ENCODE measurements at regions not wholly inside any gene's neighbourhood (a gene's known extent, or its start where the extent isn't known, plus 50 kb on each side); places are given as distances from the start of the nearest gene placed in this dataset.

DNA sequence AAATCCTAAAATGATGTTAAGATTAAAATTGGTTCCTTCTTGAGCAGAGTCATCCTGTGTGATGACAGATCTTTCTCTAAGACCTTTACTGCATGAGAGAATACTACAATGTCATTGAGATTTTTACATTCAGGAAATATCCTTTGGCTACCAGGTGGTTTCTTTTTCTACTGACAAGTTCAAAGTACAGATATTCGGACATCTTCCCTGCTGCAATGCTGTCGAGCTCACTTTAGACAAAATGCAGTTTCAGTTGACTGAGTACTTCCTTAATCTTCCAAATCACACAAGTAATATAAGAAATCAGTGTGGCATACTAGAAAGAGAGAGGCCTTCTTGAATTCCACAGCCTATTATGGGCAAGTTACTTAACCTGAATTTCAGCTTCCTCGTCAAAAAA, 207.9 kb upstream of the ACVR2A start:
- DNase-seq (ENCODE audit: low read depth): no peak

DNA sequence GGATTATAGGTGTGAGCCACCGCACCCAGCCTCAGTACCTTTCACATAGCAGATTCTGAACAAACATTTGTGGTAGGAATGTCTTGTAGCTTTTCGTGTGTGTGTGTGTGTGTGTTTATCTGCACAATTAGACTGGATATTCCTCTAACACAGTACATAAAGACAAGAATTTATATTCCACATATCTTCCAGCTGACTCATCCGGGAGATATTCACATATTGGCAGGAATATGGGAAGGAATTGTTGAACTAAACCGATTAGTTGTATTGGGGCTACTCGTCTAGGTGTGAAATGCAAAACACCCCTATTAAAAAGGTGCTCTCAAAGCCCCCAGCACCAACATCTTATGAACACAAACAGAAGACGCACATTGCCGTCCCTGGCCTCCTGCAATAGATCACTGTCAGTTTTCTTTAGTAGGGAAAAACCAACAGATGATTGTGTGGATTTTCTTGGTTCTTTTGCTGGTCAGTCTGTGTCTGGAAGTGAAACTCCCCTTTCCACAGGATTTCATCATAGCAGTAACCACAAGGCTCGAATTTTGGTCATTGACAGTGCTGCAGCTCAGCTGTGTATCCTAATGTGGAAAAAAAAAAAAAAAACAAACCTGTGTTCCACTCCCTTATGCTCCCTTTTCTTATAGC, 208.5 kb upstream of the ACVR2A start:
- TF ChIP-seq, protein P1, sequence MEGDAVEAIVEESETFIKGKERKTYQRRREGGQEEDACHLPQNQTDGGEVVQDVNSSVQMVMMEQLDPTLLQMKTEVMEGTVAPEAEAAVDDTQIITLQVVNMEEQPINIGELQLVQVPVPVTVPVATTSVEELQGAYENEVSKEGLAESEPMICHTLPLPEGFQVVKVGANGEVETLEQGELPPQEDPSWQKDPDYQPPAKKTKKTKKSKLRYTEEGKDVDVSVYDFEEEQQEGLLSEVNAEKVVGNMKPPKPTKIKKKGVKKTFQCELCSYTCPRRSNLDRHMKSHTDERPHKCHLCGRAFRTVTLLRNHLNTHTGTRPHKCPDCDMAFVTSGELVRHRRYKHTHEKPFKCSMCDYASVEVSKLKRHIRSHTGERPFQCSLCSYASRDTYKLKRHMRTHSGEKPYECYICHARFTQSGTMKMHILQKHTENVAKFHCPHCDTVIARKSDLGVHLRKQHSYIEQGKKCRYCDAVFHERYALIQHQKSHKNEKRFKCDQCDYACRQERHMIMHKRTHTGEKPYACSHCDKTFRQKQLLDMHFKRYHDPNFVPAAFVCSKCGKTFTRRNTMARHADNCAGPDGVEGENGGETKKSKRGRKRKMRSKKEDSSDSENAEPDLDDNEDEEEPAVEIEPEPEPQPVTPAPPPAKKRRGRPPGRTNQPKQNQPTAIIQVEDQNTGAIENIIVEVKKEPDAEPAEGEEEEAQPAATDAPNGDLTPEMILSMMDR (IDR thresholded peaks at IDR 0.05; ENCODE audit: control insufficient read depth, extremely low read depth, insufficient read depth): no peak
- no peak for DNase-seq (ENCODE audit: low read depth)
- H3K4me3 ChIP-seq (ENCODE audit: low read depth, low read length): no peak overlapping the region

More for the DNA sequence above, 207.9 kb upstream of the ACVR2A start:
- H3K4me3 ChIP-seq (ENCODE audit: low read depth, low read length): no peak overlapping the region
- TF ChIP-seq, protein P1 (IDR thresholded peaks at IDR 0.05; ENCODE audit: control insufficient read depth, extremely low read depth, insufficient read depth): no peak

DNA sequence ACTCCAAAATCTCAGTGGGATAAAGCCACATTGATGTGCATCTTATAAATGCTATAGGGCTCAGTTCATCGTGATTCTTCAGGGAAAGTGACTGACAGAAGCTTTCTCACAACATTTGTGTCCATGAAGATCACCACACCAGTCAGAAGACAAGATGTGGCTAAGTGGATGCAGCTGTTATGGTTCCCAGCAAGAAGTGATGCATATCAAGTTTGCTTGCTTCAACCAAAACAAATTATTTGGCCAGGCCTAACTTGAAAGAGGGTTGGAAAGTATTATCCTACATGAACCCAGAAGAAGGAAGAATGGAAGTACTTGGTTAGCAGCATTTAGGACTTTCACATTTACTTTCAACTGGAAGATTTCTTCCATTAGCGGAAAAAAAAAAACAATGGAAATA, 210.0 kb upstream of the ACVR2A start:
- DNase-seq (ENCODE audit: low read depth): no peak
- no peak overlapping the region for H3K4me3 ChIP-seq (ENCODE audit: low read depth, low read length)
- TF ChIP-seq, protein P1 (IDR thresholded peaks at IDR 0.05; ENCODE audit: control insufficient read depth, extremely low read depth, insufficient read depth): no peak

DNA sequence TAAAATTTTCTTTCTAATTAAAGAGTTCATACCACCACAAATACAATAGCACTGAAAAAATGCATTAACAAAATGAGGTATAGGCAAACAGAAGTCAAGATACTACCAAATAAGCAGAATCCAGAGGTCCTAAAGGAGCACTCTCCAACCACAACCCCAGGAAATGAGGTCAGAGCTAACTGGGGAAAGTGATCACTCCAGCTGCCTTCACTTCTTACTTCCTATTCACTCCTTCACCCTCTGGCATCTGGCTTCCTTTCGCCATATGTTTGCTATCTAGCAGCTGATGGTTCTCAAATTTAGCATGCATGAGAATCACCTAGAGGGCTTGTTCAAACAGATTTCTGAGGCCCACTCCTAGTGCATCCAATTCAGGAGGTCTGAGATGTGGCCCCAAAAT, 212.6 kb upstream of the ACVR2A start:
- H3K4me3 ChIP-seq (ENCODE audit: low read depth, low read length): no peak overlapping the region
- TF ChIP-seq, protein P1 (IDR thresholded peaks at IDR 0.05; ENCODE audit: control insufficient read depth, extremely low read depth, insufficient read depth): no peak
- no peak for DNase-seq (ENCODE audit: low read depth)

DNA sequence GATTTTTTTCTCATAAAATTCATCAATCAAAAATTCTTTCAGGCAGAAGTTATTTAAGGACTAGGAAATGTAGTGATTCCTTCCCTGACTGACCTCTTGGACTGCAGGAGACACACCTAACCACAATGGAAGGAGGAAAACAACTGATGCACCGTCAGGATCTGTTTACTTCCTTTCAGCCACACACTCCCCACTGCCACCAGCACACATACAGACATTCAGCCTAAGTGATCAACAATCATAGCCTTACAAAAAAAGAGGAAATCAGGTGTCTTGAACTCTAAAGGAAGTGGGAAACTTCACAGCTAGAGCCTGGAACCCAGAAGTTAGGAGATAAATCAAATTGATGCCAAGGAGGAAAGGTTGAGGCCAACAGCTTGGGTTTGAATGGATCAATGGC, 213.5 kb upstream of the ACVR2A start:
- TF ChIP-seq, protein P1 (IDR thresholded peaks at IDR 0.05; ENCODE audit: control insufficient read depth, extremely low read depth, insufficient read depth): no peak
- no peak for DNase-seq (ENCODE audit: low read depth)

DNA sequence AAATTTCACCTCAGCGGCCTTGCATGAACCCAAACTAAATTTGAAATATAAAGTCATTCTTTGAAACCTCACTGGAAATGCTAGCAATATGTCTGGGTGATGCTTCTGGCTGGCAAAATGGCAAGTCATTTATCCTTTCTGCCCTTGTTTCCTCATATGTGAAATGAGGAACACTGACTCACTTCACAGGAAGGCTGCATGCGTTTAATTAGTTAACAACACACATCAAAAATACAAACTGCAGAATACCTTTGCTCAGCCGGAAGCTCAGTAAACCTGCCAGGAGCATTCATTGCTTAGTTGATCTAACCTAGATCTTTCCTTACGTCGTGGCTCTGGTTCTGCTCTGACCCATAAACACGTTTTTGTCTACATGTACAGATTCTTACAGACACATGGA, 214.2 kb upstream of the ACVR2A start:
- H3K4me3 ChIP-seq (ENCODE audit: low read depth, low read length): no peak overlapping the region
- TF ChIP-seq, protein P1 (IDR thresholded peaks at IDR 0.05; ENCODE audit: control insufficient read depth, extremely low read depth, insufficient read depth): no peak
- DNase-seq (ENCODE audit: low read depth): no peak

More for the DNA sequence above, 213.5 kb upstream of the ACVR2A start:
- no peak overlapping the region for H3K4me3 ChIP-seq (ENCODE audit: low read depth, low read length)

DNA sequence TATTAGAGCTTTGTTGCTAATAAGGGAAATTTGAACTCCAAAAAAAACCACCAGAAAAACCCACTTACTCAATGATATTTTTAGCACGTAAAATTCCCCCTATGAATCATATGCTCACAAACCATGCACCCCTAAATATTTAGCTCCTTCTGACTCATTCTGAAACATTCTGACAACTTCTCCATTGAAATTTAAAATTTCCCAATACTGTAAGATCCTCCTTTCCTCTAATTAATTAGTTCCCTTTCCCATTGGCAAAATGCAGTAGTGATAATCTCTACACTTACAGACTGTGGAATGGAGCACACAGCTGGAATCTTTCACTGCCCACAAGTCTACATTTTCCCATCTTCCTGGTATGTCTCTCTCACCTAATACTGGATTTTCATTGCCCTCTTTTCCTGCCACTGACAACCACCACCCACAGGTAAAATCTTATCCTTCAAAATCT, 215.8 kb upstream of the ACVR2A start:
- no peak for DNase-seq (ENCODE audit: low read depth)
- TF ChIP-seq, protein P1 (IDR thresholded peaks at IDR 0.05; ENCODE audit: control insufficient read depth, extremely low read depth, insufficient read depth): no peak

More for the DNA sequence above, 215.8 kb upstream of the ACVR2A start:
- no peak overlapping the region for H3K4me3 ChIP-seq (ENCODE audit: low read depth, low read length)
